Lower leg skin (tissue), 3 donors: ENCODE measurements at regions not wholly inside any gene's neighbourhood (a gene's known extent, or its start where the extent isn't known, plus 50 kb on each side); places are given as distances from the start of the nearest gene placed in this dataset.

Source experiments
- CTCF ChIP-seq, 3 donors: fragments of 450-650 bp; IDR thresholded peaks; one replicate each; pipeline ENCODE4 v1.5.1; 2016; ENCODE audit warnings: antibody characterized with exemption in 3 of 3, mild to moderate bottlenecking in 3 of 3, moderate library complexity in 2 of 3
- POLR2A ChIP-seq, 2 donors: fragments of 450-650 bp; IDR thresholded peaks; one replicate each; pipeline ENCODE4 v1.6.1; 2016 to 2017; ENCODE audit warnings: antibody characterized with exemption in 2 of 2, mild to moderate bottlenecking in 1 of 2, moderate library complexity in 1 of 2

- TF ChIP-seq POLR2A (IDR thresholded peaks at IDR 0.05) (no peak), CTCF (IDR thresholded peaks at IDR 0.05) (no peak)
Measured at GRCh38 chr16:73793260-73793659, 503.4 kb upstream of the PSMD7 start.
